GM21447 (cell line): ENCODE measurements at regions not wholly inside any gene's neighbourhood (a gene's known extent, or its start where the extent isn't known, plus 50 kb on each side); places are given as distances from the start of the nearest gene placed in this dataset.

Experiments used
- ATAC-seq: cut with Tn5 transposase; IDR thresholded peaks from one replicate; pipeline ENCODE4 v1.9.1; 2021; ENCODE audit not compliant: unreplicated experiment

GRCh38 chr12:65622056-65622455, 202.2 kb upstream of the HMGA2 start:
- ATAC-seq, result no peak

DNA sequence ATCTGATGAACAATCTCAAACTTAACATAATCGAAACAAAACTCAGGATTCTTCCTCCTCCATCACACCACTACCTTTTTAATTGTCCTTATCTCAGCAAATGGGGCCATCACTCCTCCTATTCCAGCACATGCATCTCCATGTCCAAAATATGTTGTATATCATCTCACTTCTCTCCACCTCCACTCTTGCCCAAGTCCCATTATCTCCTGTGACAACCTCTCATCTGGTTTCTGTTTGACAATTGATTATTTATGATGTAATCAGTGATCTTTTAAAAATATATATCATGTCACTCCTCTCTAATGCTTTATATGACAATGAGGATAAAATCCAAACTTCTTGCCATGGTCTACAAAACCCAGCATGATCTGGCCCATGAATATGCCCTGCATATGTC, 200.8 kb upstream of the HMGA2 start:
- ATAC-seq, result no peak

- ATAC-seq, result no peak
Observed at GRCh38 chr12:65624554-65625086, 199.7 kb upstream of the HMGA2 start.

DNA sequence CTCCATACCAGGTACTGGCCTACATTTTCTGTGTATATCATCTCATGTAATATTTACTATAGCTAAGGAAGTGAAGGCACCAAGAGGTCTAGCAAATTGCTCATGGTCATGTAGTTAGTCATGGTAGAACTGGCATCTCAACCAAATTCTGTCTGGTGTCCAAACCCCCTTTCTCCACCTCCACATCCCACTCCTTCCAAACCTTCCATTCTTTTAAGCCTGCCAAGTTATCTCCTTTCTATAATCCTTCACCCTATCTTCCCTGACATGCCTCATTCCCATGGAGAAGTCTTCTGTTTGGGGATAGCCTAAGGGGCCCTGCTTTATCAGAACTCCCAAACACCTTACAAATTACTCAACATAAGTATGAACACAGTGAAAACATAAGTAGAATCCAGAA, 196.2 kb upstream of the HMGA2 start:
- ATAC-seq, result no peak

DNA sequence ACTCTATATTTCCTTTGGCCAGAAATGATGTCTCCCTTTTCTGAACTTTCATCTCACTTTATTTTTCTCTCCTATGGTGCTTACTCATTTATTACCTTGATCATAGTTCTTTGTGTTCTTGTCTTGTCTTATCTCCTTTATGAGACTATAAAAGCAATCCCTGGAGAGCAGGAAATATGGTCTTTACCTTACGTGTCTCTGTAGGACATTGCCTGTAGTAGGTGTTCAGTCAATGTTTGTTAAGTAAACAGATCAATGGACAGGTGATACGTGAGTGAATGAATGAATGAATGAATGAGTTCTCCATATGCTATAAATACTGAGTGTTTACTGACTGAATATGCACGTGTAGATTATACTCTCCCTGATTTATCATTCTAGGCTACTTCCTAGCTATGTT, 193.7 kb upstream of the HMGA2 start:
- ATAC-seq, result no peak

DNA sequence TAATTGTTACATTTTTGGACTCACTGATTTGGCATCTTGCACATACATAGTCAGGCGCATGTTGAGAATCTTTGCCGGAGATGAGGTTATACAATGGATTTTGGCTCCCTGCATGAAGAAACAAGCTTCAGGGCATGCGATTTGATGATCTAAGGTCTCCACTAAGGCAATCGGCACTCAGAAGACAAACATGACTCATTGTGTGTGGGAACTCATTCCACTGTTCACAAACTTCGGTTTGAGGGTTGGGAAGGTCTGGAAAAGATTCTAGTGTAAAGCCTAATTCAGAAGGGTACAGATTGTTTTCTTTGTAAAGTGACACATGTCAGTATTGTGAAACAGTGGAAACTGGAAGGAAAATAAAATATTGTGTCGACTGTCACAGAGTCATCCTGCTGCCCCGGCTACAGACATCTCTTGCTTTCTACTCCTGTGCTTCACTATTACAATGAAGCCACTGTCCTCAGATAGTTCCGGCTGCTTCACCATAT, 192.6 kb upstream of the HMGA2 start:
- no peak for ATAC-seq

GRCh38 chr12:65632131-65632855, 192.0 kb upstream of the HMGA2 start:
- no peak for ATAC-seq

DNA sequence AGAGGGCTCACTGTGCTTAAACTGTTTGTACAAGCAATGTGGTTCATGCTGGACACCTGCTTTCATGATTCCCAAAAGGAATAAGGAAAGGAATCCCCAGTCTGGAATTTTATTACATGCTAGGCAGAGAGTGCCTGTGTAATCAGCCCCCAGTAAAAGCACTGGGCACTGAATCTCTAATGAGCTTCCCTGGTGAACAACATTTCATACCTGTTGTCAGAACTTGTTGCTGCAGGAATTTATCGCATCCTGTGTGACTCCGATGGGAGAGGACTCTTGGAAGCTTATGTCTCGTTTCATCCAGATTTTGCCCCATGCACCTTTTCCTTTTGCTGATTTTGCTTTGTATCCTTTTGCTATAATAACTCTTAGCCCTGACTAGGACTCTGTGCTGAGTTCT, 190.2 kb upstream of the HMGA2 start:
- ATAC-seq, result no peak

DNA sequence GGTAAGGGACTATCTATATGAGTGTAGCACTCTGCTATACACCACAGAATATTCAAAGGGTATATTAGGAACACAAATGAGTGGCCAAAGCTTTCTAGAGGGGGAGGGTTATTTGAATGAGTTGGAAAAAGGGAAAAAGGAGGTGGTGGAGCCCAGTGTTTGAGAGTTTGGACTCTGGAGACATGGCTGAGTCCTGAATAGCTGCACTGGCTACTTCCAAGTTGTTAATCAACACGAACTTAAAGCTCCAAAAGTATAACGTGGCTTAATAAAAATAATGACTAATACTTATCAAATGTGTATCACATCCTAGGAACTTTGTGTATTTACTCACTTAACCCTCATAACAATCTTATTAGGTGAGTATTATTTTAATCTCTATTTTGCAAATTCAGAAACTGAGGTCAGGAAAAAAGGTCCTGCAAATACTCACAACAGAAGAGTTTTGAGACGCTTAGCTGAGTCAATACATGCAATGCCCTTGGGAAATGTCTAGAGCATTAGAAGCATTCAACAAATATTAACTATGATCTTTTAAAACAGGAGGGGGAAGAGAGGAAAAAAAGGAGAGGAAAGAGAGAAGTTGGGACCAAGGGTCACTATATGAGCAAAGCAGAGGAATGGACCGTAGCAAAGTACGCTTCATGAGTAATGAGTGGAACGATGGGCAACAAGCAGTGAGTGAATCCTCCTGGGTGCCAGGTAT, 189.5 kb upstream of the HMGA2 start:
- ATAC-seq, result no peak

DNA sequence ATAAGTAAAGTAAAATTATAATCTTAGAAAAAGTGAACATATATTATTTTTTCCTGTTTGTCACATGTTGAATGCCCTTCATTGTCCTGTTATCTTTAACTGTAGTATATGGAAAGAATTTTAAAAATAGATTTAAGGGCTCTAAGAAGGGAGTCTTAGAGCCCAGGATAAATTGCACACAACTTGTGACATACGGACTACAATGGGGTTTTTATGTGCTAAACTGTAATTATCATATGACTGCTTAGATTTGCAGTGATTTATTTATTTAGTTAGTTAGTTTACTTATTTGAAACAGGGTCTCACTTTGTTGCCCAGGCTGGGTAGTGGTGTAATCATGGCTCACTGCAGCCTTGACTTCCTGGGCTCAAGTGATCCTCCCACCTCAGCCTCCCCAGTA, 187.8 kb upstream of the HMGA2 start:
- no peak for ATAC-seq

DNA sequence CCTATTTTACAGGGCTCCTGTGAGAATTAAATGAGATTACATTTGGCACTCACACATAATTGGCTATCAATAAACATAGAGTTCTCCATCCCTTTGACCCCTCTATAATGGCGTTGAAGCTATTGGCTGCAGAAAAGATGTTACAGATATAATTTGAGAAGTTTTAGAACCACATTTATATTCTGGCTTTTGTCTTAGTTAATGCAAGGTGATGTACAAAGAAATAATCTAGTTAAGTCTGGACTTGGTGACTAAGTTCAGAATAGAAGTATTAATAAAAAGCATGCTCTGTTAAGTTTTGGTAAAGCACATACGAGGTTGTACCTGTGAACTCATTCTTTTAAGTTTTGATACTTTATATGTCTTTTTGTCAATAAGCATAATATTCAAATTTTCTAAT, 187.1 kb upstream of the HMGA2 start:
- ATAC-seq, result no peak

- ATAC-seq, result no peak
Observed at GRCh38 chr12:65637774-65638173, 186.5 kb upstream of the HMGA2 start.

GRCh38 chr12:65638324-65638723, 186.0 kb upstream of the HMGA2 start:
- ATAC-seq, result no peak

- no peak for ATAC-seq
Observed at GRCh38 chr12:65640489-65640901, 183.8 kb upstream of the HMGA2 start.

DNA sequence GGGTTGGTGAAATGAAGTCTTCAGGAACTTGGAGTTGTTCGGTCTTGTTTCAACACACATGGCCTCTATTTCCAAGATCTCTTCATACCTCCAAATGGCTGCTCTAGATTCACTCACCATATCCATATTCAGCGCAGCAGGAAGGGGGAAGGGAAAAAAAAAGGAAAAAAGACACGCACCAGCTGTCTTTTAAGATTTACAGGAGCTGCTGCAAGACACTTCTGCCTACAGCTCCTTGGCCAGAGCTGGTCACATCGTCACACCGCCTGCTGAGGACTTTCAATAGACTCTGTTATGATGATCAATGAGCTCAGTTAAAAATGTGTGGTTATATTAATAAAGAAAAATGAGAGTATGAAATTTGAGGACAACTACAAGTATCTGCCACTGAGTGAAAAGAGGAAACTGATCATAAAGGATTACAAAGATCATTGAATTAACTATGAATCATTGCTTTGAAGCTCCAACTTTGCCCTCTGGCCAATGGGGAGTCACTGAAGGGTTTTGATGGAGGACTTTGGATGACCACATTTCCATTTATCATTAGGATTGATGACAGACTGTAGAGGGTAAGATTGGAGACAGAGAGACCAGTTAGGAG, 182.1 kb upstream of the HMGA2 start:
- ATAC-seq, result no peak

GRCh38 chr12:65643171-65643570, 181.1 kb upstream of the HMGA2 start:
- ATAC-seq, result no peak

DNA sequence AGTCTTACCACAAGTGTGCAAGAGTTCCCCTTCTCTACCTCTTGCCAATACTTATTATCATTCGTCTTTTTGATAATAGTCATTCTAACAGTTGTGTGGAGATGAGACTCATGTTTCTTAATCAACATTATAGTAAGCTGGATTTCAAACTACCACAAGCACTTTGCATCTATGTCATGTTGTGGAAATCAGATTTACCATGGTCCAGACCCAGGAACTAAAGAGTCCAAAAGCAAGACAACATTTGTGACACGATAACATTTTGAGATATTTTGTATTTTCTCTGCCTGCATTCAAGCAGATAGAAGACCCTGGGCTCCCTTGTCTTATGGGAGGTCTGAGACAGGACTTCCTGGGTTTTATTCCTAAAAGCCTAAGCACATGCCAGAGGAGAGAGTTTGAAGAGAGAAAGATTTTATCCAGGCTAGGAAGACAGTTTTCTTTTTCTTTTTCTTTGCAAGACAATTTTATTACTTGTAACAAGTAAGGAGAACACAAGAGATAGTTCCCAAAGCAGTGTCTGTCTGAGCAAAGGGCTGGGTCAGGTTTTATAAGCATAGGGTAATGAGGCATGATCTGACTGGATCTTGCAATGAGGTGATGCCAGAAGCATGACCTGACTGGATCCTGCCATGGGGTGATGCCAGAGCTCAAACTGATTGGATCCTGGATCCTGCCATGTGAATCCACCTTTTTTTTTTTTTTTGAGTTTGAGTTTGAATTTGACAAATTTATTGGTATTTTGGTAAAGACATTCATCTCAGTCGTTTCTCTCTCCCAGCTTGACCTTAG, 180.5 kb upstream of the HMGA2 start:
- ATAC-seq, result no peak

DNA sequence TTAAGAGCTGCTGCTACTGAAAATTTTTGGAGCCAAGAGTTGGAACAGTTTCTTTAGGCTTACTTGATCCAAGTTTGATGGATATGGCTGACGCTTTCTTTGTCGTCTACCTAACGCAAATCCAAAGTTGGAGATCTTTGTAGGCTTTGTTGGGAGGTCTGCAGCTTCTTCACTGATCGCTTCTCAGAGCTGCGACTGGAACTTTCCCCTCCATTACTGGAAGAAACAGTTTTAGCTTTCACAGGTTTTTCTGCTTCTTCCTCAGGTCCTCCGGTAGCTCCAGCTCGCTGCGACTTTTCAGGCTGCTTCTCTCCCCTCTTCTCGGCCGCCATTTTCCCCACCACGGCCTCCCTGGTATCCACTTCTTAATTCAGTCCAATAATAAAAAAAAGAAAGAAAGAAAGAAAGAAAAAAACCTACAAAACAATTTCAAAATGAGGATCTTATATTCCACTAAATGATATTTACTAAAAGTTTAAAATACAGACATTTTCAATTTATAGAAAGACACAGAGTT, 178.1 kb upstream of the HMGA2 start:
- no peak for ATAC-seq

- ATAC-seq, result no peak
Observed at GRCh38 chr12:65647074-65647473, 177.2 kb upstream of the HMGA2 start.

- ATAC-seq, result no peak
Observed at GRCh38 chr12:65648461-65648860, 175.8 kb upstream of the HMGA2 start.

GRCh38 chr12:65649126-65649525, 175.2 kb upstream of the HMGA2 start:
- no peak for ATAC-seq
